Kidney epithelial cell (primary cell): ENCODE measurements at regions not wholly inside any gene's neighbourhood (a gene's known extent, or its start where the extent isn't known, plus 50 kb on each side); places are given as distances from the start of the nearest gene placed in this dataset.
"Not testable (repeated sequence)": the region's sequence is repeated elsewhere in the genome, so short reads cannot be mapped to it uniquely, and the experiment has no call there.

ENCODE experiments used
- DNase-seq: peaks from one replicate; pipeline ENCODE4 v3.0.0-alpha.2; 2010; ENCODE audit warnings: low read depth
- H3K27me3 ChIP-seq: 2 replicates; pipeline ENCODE4 v1.6.0; 2011; ENCODE audit warnings: low read length; ENCODE audit not compliant: control insufficient read depth, insufficient read depth
- H3K36me3 ChIP-seq: 2 replicates; pipeline ENCODE4 v1.5.1; 2011; ENCODE audit warnings: low read length; ENCODE audit not compliant: control insufficient read depth, insufficient read depth
- H3K4me3 ChIP-seq: 2 replicates; pipeline ENCODE4 v1.5.1; 2011; ENCODE audit warnings: low read depth, mild to moderate bottlenecking, control low read depth, low read length
- CTCF ChIP-seq: IDR thresholded peaks from 2 replicates; pipeline ENCODE4 v1.5.1; 2011; ENCODE audit warnings: mild to moderate bottlenecking, moderate library complexity, low read length, control low read depth, inconsistent platforms; ENCODE audit not compliant: insufficient read depth, poor library complexity, severe bottlenecking

DNA sequence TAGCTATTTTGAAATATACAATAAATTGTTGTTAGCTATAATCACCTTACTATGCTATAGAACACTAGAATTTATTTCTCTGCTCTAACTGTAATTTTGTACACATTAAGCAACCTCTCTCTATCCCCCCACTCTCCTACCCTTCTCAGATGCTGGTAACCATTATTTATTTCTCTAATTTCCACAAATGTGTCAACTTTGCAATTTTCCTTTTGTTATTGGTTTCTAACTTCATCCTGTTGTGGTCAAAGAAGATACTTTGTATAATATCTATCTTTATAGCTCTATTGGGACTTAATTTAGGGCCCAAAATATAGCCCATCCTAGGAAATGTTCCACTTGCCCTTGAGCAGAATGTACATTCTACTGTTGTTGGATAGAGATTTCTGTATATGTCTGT is 229.3 kb downstream of the SATB1 start:
- DNase-seq = no peak
- no peak for TF ChIP-seq CTCF
- H3K36me3 ChIP-seq = no peaks in the 10 kb centered on the region
- no peak overlapping the region for H3K4me3 ChIP-seq
- H3K27me3 ChIP-seq = no peaks in the 10 kb centered on the region

GRCh38 chr3:18194431-18194830 is 230.7 kb downstream of the SATB1 start:
- no peaks in the 10 kb centered on the region for H3K27me3 ChIP-seq
- no peaks in the 10 kb centered on the region for H3K36me3 ChIP-seq
- H3K4me3 ChIP-seq = no peak overlapping the region
- no peak for DNase-seq
- no peak for TF ChIP-seq CTCF

DNA sequence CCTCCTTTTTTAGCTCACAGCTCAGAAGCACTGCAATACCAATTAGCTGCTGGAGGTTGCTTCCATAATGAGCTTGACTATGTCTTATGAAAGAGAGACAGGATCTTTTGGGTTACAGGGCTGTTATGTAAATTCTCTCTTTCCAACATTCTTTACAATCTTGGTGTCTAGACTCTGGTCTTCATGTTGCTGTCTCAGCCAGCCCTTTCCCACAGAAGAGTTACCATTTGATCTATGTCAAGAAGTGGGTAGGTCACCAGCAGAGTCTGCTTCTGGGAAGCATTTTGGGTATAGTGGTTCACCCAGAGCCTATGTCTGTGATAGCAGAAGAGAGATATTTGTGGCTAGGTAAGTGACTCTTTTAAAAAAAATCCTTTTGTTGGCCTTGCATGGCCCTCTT is 234.5 kb downstream of the SATB1 start:
- Histone ChIP-seq H3K4me3 (no peak overlapping the region), H3K36me3 (no peaks in the 10 kb centered on the region), H3K27me3 (no peaks in the 10 kb centered on the region)
- TF ChIP-seq CTCF = no peak
- DNase-seq = no peak

DNA sequence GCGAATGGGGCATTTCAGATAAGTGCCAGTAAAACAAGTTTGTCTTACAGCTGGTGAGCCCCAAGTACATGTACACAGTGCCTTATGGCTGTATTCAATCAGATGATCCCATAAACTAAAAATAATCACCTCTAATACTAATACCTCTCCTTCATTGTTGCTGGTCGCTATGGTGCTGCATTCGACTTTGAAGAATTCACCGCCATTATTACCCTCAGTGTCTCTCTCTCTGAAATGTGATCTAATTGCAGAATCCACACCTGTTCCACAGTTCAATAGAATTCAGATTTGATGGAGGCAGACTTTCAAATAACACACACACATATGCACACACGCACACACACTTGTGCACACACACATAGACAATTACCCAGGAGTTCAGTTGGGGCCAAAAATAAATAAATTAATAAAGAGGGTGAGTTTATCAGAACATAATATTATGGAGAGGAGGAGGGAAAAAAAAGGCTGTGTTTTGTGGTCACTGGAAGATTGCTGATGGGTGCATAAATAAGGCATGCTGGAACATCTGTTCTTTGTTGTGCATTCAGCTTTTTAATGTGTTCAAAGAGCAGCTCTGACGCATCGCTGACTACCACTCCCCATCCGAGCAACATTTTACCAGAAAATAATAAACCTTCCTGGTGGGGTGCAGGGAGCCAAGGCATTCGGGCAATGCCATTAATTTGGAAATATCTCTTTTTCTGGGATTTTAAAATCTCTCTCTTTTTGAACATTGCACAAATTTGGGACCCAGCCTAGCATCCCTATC is 235.7 kb downstream of the SATB1 start:
- TF ChIP-seq CTCF = no peak
- DNase-seq = no peak
- H3K36me3 ChIP-seq = no peaks in the 10 kb centered on the region
- H3K27me3 ChIP-seq = no peaks in the 10 kb centered on the region
- no peak overlapping the region for H3K4me3 ChIP-seq

DNA sequence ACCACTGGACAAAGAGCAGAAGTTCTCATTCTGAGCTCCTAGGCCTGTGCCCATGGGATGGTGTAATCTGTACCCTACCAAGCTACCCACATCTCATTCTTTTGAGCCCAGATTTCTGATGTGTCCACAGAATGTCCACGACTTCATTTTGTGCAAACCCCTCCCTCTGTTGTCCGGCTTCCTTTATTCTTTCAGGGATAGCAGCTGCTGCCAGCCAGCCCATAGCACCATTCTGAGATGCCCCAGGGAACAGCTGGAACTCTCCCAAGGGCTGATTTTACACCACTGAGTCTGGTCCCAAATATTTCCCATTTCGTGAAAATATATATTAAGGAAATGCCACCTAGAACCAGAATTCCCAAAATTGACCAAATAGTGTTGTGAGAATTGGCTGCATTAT is 236.6 kb downstream of the SATB1 start:
- TF ChIP-seq CTCF = no peak
- no peak for DNase-seq
- H3K27me3 ChIP-seq = no peaks in the 10 kb centered on the region
- no peaks in the 10 kb centered on the region for H3K36me3 ChIP-seq
- no peak overlapping the region for H3K4me3 ChIP-seq

GRCh38 chr3:18185624-18186023 is 239.5 kb downstream of the SATB1 start:
- Histone ChIP-seq H3K36me3 (no peaks in the 10 kb centered on the region), H3K27me3 (no peaks in the 10 kb centered on the region), H3K4me3 (no peak overlapping the region)
- DNase-seq = no peak
- no peak for TF ChIP-seq CTCF

DNA sequence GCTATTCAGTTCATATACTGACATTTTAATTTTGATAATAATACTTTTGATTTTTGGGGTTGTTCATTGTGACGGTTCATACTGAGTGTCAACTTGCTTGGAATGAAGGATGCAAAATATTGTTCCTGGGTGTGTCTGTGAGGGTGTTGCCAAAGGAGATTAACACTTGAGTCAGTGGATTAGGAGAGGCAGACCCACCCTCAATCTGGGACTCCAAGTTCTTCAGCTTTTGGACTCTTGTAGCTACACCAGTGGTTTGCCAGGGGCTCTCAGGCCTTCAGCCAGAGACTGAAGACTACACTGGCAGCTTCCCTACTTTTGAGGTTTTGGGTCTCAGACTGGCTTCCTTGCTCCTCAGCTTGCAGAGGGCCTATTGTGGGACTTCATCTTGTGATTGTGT is 242.2 kb downstream of the SATB1 start:
- not testable (repeated sequence) for H3K4me3 ChIP-seq, H3K36me3 ChIP-seq, H3K27me3 ChIP-seq, DNase-seq
